HepG2 (cell line): ENCODE measurements at regions not wholly inside any gene's neighbourhood (a gene's known extent, or its start where the extent isn't known, plus 50 kb on each side); places are given as distances from the start of the nearest gene placed in this dataset.

ENCODE experiments used
- DMTF1 ChIP-seq: sonication (generic); formaldehyde crosslinking; IDR thresholded peaks from 2 replicates; pipeline ENCODE4 v1.4.0; 2020; ENCODE audit warnings: mild to moderate bottlenecking, missing genetic modification reagents
- DPF2 ChIP-seq: sonication (generic); formaldehyde crosslinking; IDR thresholded peaks from 2 replicates; pipeline ENCODE4 v1.4.0; 2020; ENCODE audit warnings: mild to moderate bottlenecking, low read depth, missing genetic modification reagents, borderline replicate concordance
- ELF1 ChIP-seq: sonication (generic); formaldehyde crosslinking; IDR thresholded peaks from 2 replicates; pipeline ENCODE4 v1.4.0; 2020; ENCODE audit warnings: missing genetic modification reagents
- EP300 ChIP-seq, 3 experiments: sonication (generic) in 1 of 3; formaldehyde crosslinking in 1 of 3; IDR thresholded peaks; 2 replicates each; pipeline versions ENCODE4 v1.5.1 to v1.6.1; 2011 to 2020; ENCODE audit warnings: low read depth in 2 of 3, low read length in 2 of 3, borderline replicate concordance in 1 of 3, improper control_type of control experiment in 1 of 3, mild to moderate bottlenecking in 1 of 3, missing genetic modification reagents in 1 of 3, moderate library complexity in 1 of 3
- FOXP1 ChIP-seq, 2 experiments: fragments of 450-650 bp in 1 of 2; IDR thresholded peaks; 2 replicates each; pipeline ENCODE4 v1.6.1; 2017 to 2018; ENCODE audit warnings: antibody characterized with exemption in 1 of 2
- GATAD1 ChIP-seq: IDR thresholded peaks from 2 replicates; pipeline ENCODE4 v1.6.1; 2016; ENCODE audit warnings: missing genetic modification reagents, missing compliant biosample characterization
- HNF1B ChIP-seq: sonication (generic); formaldehyde crosslinking; IDR thresholded peaks from 2 replicates; pipeline ENCODE4 v1.5.1; 2020; ENCODE audit warnings: mild to moderate bottlenecking, moderate library complexity, missing genetic modification reagents
- HOXA5 ChIP-seq: sonication (generic); formaldehyde crosslinking; IDR thresholded peaks from 2 replicates; pipeline ENCODE4 v1.4.0; 2020; ENCODE audit warnings: missing genetic modification reagents
- IKZF5 ChIP-seq: IDR thresholded peaks from 2 replicates; pipeline ENCODE4 v1.6.1; 2018; ENCODE audit warnings: missing genetic modification reagents, mild to moderate bottlenecking, missing compliant biosample characterization
- IRF2 ChIP-seq: IDR thresholded peaks from 2 replicates; pipeline ENCODE4 v1.6.1; 2018; ENCODE audit warnings: missing genetic modification reagents, missing compliant biosample characterization
- MEIS1 ChIP-seq: sonication (generic); formaldehyde crosslinking; IDR thresholded peaks from 2 replicates; pipeline ENCODE4 v1.9.0; 2021; ENCODE audit warnings: mild to moderate bottlenecking, missing genetic modification reagents, moderate library complexity, borderline replicate concordance
- MIXL1 ChIP-seq: IDR thresholded peaks from 2 replicates; pipeline ENCODE4 v1.6.1; 2016
- NCOA2 ChIP-seq: sonication (generic); formaldehyde crosslinking; IDR thresholded peaks from 2 replicates; pipeline ENCODE4 v1.8.0; 2022; ENCODE audit warnings: inconsistent platforms
- NFE2 ChIP-seq: sonication (generic); formaldehyde crosslinking; IDR thresholded peaks from 2 replicates; pipeline ENCODE4 v1.4.0; 2020; ENCODE audit warnings: missing genetic modification reagents
- NKX3-1 ChIP-seq: sonication (generic); formaldehyde crosslinking; IDR thresholded peaks from 2 replicates; pipeline ENCODE4 v1.5.0; 2020; ENCODE audit warnings: missing genetic modification reagents
- RCOR2 ChIP-seq: IDR thresholded peaks from 2 replicates; pipeline ENCODE4 v1.6.1; 2016; ENCODE audit warnings: missing biosample characterization, missing genetic modification reagents
- ZBTB34 ChIP-seq: sonication (generic); formaldehyde crosslinking; IDR thresholded peaks from 2 replicates; pipeline ENCODE4 v1.8.0; 2022; ENCODE audit warnings: mild to moderate bottlenecking, missing genetic modification reagents
- ZKSCAN5 ChIP-seq: sonication (generic); formaldehyde crosslinking; IDR thresholded peaks from 2 replicates; pipeline ENCODE4 v1.5.1; 2020; ENCODE audit warnings: mild to moderate bottlenecking, missing genetic modification reagents
- ZNF331 ChIP-seq: sonication (generic); formaldehyde crosslinking; IDR thresholded peaks from 2 replicates; pipeline ENCODE4 v1.4.0; 2020; ENCODE audit warnings: missing genetic modification reagents
- ZNF362 ChIP-seq: sonication (generic); formaldehyde crosslinking; IDR thresholded peaks from 2 replicates; pipeline ENCODE4 v1.4.0; 2020; ENCODE audit warnings: missing genetic modification reagents, mild to moderate bottlenecking, borderline replicate concordance
- ZNF580 ChIP-seq: IDR thresholded peaks from 2 replicates; pipeline ENCODE4 v1.6.1; 2016; ENCODE audit warnings: low read depth, borderline replicate concordance

- TF ChIP-seq DMTF1 (no peak), DPF2 (CRISPR knock-in tag) (peak; percentile 62; the same call in 1 of the 2 replicates), NKX3-1 (CRISPR knock-in tag) (0 out of 2 replicates have a peak, but pooled peaks have one; percentile 65), ZNF580 (CRISPR knock-in tag) (peak; percentile 65; the same call in 1 of the 2 replicates), ZNF362 (CRISPR knock-in tag) (0 out of 2 replicates have a peak, but pooled peaks have one; percentile 35), RCOR2 (CRISPR knock-in tag) (peak; percentile 54; the same call in 1 of the 2 replicates), MEIS1 (CRISPR knock-in tag) (peak; percentile 62; the same call in 1 of the 2 replicates), GATAD1 (CRISPR knock-in tag) (0 out of 2 replicates have a peak, but pooled peaks have one; percentile 17), FOXP1 (IDR thresholded peaks at IDR 0.05) (no peak), FOXP1 (CRISPR knock-in tag; IDR thresholded peaks at IDR 0.05) (peak; percentile 90), NCOA2 (CRISPR knock-in tag) (peak; percentile 92), HOXA5 (CRISPR knock-in tag) (peak; percentile 79; the same call in 1 of the 2 replicates), IRF2 (CRISPR knock-in tag) (peak; percentile 58; the same call in 1 of the 2 replicates), HNF1B (CRISPR knock-in tag) (peak; percentile 67; the same call in 1 of the 2 replicates), MIXL1 (CRISPR knock-in tag) (peak; percentile 85), IKZF5 (CRISPR knock-in tag) (peak; percentile 43; the same call in 1 of the 2 replicates), EP300 (IDR thresholded peaks at IDR 0.05; ENCODE audit: low read depth in 2 of 2, low read length in 2 of 2) (peak in 1 of 2 experiments; percentile 95; a peak in 2 of 4 replicates), EP300 (CRISPR knock-in tag; IDR thresholded peaks at IDR 0.05; ENCODE audit: borderline replicate concordance) (no peak; the same call in 1 of the 2 replicates), ZNF331 (CRISPR knock-in tag) (peak; percentile 66), ZBTB34 (CRISPR knock-in tag) (peak; percentile 56; the same call in 1 of the 2 replicates), ELF1 (no peak), NFE2 (CRISPR knock-in tag) (no peak), ZKSCAN5 (CRISPR knock-in tag) (no peak)
These were observed 84.6 kb upstream of the WDR72 start (continued) for GRCh38 chr15:53843869-53844569.
